HuH-7.5 (cell line): ENCODE measurements at regions not wholly inside any gene's neighbourhood (a gene's known extent, or its start where the extent isn't known, plus 50 kb on each side); places are given as distances from the start of the nearest gene placed in this dataset.
A peak's percentile ranks its signal among the peaks of the same experiment; 100 is the strongest.
"Not testable (repeated sequence)": the region's sequence is repeated elsewhere in the genome, so short reads cannot be mapped to it uniquely, and the experiment has no call there.

Experiments
- DNase-seq: peaks from one replicate; pipeline ENCODE4 v3.0.0; 2011; ENCODE audit warnings: low spot score

DNA sequence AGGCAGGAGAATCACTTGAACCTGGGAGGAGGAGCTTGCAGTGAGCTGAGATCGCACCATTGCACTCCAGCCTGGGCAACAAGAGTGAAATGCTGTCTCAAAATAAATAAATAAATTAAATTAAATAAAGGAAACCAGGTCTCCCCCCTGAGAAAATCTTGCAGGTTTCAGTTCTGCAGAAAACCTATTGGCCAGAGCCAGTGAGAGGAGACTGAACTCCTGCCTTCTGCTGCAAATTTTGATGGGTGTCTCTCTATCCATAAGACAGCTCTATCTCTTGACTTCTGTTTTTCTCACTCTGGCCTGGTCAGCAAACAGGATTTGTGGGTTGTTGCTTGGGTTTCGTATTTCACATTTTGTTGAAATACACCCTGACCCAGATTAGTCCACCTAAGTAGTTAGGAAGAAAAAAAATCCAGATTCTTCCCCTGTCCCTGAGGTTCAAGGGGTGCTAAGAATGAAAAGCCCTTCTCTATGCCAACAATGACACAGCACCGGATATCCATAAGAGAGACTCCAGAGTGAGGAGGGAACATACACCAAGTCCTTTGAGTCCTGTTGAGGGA lies 86.7 kb upstream of the MAP4K4 start:
- no peak for DNase-seq

DNA sequence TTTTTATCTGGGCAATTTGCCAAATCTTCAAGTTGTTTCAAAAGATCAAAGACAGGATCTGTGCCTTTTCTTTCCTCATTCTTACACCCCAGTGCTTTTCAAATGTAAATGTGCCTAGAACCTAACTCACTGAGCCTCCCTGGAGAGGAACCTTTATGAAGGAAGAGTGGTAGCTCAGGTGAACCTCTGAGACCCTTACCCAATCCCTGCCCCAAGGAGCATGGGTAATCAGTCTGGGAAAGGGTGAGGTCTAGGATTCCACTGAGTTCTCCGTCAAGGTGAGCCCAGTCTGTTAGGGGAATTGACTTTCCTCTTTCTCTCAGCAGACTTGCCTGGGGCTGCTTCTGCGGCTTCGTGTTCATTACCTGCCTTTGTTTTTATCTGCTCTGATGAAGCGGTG lies 88.1 kb upstream of the MAP4K4 start:
- no peak for DNase-seq

DNA sequence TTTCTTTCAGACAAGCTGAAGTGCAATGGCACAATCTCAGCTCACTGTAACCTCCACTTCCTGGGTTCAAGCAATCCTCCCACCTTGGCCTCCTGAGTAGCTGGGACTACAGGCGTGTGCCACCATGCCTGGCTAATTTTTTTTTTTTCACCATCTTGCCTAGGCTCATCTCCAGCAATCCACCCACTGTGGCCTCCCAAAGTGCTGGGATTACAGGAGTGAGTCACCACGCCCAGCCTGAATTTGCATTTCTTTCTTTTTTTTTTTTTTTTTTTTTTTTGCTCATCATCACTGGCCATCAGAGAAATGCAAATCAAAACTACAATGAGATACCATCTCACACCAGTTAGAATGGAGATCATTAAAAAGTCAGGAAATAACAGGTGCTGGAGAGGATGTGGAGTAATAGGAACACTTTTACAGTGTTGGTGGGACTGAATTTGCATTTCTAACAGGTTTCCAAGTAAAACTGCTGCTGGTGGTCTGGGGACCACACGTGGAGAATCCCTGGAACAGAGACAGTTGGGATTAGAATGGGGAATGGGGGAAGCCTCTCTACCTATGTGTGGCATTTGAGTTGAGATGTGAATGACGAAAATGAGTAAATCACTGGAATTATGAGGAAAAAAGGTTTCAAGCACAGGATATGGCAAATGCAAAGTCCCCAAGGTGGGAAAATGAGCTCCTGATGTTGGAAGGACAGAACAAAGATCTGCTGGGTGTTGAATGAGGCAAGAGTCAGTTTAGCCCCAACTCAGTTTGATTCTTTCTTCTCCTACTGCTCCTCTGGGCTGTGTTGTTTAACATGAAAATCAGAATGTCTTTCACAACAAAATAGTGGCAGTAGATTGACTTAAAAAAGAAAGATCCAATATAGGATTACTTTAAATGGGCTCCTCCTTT lies 88.8 kb upstream of the MAP4K4 start:
- no peak for DNase-seq

DNA sequence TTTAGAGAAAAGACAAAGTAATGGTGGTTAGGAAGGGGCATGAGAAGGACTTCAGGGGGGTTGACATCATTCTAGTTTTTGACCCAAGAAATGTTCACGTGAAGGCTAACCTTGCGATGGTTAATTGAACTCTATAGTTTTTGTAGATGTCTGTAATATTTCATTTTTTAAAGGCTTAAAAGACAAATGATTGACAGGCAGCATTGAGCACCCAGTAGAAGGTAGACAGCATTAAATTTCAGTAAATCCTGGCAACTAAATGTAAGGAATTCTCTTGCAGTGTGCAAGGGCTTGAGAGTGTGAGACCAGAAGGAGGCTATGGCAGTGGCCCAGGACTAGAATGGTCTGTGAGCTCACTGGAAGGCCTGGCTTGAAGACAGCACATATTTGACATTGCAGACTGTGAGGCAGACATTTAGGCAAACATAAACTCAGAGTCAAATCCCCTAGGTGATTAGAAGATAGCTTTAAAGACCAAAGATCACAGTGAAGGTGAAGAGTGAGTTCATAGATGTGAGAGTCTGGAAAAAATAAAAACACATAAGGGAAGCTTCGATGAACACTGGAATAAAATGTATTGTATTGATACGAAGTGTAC lies 100.1 kb upstream of the MAP4K4 start:
- DNase-seq = peak; percentile 42

DNA sequence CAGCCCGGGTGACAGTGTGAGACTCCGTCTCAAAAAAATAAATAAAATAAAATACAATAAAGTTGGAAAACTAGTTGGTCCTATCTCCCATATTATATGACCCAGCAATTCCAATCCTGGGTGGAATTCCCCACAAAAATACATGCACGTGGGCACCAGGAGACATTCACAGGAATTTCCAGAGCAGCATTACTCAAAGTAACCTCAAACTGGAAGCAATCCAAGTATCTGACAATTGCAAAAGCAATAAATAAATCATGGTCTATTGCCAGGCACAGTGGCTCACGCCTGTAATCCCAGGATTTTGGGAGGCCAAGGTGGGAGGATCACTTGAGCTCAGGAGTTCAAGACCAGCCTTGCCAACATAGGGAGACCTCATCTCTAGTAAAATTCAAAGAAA lies 101.2 kb upstream of the MAP4K4 start:
- no peak for DNase-seq

DNA sequence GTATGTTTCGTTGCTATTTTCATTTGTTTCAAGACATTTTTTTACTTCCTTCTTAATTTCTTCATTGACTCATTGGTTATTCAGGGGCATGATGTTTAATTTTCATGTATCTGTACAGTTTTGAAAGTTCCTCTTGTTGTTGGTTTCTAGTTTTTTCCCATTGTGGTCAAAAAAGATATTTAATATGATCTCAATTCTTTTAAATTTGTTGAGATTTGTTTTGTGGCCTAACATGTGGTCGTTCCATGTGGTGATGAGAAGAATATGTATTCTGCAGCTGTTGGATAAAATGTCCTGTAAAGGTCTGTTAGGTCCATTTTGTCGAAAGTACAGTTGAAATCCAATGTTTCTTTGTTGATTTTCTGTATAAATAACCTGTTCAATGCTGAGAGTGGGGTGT lies 110.3 kb upstream of the MAP4K4 start:
- no peak for DNase-seq

DNA sequence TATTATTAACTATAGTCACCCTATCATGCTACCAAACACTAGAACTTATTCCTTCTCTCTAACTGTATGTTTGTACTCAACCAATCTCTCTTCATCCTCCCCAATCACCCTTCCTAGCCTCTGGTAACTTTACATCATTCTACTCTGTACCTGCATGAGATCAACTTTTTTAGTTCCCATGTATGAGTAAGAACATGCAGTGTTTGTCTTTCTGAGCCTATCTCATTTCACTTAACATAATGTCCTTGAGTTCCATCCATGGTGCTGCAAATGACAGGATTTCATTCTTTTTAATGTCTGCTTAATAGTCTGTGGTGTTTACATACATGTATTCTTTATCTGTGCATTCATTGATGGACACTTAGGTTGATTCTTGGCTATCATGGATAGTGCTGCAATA lies 108.9 kb upstream of the RFX8 start:
- no peak for DNase-seq

DNA sequence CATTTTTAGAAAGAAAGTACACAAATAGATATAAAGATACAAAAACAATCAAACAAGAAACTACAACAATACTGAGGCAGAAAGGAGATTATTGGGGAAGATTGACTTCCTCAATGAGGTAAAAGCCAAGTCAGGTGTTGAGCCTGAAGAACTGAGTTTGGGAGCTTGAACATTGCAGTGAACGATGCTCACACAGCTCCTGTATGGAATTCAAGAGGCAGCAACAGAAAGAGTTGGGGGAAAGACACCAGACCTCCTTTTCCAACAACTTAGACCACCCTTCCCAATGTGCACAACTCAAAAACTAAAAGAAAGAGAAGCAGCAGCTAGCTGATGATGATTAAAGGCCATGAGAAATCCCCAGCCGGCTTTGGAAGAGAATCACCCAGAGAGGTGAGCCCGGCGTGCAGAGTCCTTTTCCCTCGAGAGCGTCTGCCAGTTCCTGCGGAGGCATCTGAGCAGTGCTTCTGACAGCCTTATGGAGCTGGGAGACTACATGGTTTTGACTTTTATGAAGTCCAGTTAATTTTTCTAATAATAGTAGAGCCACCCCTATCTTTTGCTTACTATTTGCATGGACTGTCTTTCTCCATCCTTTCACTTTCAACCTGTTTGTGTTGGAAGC lies 106.9 kb upstream of the RFX8 start:
- DNase-seq = no peak

DNA sequence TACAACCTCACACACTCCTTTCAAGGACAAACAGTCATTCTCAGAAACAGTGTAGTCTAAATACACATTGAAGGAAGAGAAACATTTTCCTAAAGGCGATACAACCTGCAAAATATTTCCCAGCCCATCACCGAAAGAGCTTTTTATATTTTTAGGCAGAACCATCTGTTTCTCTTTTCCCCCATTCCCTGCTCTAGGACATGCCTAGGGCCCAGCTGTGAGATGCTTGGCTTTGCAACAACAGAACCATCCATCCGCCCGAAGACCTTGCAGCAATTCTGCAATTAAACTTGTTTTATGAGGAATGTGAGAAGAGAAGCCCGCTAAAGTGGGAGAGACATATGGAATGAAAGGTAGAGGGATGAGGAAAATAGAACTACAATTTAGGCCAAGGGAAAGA lies 105.6 kb upstream of the RFX8 start:
- DNase-seq = no peak

DNA sequence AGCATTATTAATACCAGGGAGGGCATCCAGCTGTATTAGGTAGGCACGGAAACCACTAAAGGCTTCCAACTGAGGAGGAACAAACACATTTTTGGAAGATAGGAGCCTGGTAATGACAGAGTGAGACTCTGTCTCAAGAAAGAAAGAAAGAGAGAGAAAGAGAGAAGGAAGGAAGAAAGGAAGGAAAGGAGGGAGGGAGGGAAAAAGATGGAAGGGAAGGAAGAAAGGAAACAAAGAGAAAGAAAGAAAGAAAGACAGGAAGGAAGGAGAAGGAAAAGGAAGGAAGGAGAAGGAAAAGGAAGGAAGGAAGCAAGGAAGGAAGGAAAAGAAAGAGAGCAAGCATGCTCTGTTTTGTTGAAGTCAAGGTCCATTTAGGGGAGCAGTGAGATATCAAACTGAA lies 103.8 kb upstream of the RFX8 start:
- DNase-seq = no peak

DNA sequence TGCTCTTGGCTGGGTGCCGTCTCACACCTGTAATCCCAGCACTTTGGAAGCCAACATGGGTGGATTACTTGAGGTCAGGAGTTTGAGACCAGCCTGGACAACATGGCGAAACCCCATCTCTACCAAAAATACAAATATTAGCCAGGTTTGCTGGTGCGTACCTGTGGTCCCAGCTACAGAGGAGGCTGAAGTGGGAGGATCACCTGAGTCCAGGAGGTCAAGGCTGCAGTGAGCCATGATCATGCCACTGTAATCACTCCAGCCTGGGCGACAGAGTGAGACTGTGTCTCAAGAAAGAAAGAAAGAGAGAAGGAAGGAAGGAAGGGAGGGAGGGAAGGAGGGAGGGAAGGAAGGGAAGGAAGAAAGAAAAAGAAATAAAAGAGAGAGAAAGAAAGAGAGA lies 103.2 kb upstream of the RFX8 start:
- not testable (repeated sequence) for DNase-seq

DNA sequence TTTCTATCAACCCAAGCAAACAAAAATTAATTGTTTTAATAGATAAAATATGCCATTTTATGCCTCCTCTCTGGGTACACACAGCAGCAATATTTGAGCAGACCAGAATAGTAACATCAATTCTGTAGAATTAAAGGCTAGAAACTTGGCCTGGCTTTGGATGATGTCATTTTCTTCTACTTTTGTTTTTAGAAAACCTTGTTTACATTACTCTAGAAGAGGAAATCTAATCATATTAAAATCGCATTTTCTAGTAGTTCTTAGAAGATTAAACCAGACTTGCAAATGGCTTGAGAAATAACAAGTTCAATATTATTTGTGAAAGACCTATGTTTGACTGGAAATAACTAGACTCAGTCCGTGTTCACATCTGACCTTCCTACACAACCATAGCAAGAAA lies 102.3 kb upstream of the RFX8 start:
- DNase-seq = no peak

DNA sequence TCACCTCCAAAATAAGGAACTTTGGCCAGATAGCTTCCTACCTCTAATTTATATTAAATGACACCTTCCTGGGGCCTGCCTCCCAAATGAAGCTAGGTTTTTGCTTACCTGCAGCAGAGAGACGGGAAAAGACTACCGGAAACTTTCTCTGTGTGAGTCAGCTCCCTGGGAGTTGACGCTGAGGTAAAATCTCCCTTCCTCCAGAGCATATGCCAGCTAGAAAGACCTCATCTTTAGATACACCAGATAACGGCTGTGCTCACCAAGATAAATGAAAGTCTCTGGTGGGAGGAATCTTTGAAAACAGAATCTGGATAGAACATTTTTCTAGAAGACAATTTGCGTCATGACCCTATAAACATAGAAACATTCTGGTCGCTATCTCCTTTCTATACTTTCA lies 99.7 kb upstream of the RFX8 start:
- DNase-seq = no peak

DNA sequence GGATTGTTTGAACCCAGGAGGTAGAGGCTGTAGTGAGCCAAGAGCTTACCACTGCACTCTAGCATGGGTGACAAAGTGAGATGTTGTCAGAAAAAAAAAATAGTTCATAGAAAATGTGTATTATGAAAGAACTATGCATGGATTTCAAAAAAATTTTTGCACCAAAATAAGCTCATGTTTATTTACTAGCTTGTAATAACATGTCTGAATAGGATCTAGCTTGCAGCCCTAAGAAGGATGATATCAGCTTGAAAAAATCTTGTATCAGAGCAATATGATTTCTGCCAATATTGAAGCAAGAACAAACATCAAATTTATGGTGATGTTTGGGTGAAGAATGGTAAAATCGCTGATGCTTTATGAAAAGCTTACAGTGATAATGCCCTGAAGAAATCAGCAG lies 97.0 kb upstream of the RFX8 start:
- DNase-seq = no peak

DNA sequence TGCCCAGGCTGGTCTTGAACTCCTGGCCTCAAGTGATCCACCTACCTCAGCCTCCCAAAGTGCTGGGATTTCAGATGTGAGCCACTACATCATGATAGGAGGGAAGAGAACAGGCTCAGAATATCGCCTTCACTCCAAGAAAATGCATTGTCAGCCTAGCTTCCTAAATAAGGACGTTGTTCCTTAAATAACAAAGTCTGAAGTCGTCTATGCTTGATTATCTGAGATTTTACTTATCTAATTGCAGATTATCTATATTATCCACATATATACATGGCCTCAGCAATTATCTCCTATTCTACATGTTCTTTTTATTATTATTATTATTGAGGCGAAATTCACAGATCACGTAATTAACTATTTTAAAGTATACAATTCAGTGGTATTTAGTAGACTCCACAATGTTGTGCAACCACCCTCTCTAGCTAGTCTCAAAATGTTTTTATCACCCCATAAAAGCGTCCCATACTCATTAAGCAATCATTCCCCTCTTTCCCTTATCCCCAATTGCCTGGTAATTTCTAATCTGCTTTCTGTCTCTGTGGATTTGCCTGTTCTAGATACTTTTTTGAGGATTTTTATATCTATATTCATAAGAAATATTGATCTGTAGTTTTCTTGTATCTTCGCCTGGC lies 95.1 kb upstream of the RFX8 start:
- no peak for DNase-seq

DNA sequence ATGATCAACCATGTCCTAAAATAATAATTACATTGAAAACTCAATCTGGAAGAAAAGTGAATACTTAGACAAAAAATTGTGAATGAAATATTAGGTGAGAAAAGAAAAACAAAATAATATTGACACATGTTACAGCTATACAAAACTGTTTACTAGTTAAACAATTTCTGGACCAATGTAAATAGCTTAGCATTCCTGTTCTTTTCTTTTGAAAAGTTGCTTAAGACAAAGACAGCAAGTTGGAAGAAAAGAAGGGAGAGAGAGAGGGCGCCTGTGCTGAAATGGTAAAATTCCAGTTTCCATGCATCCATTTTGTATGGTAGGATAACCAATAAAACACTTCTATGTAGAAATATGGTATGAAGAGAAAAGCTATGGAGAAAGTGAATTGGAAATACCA lies 94.1 kb upstream of the RFX8 start:
- no peak for DNase-seq

DNA sequence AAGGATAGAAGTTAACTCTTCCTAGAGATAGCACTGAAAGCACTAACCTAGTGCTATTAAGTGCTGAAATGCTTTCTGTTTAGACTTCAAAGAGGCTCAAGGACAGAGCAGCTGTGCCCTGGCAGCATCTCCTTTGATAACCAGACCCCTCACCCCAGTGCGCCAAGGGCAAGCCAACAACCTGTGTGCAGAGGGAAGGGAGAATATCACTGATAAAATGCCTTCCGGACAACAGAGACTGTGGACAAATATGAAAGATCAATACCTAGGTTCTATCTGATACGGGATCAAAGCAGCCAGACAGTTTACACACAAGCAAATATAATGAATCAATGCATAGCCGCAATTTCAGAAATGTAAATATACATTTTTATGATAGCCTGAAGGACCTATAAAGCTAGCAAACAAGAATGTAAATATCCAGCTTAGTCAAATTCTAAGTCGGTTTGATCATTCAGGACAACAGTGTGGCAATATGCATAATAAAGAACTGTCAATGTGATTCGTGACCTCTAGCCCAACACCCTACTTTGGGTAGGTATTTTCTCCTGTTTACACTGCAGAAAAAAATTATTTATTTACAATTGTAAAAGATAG lies 91.8 kb upstream of the RFX8 start:
- peak; percentile 75 for DNase-seq

DNA sequence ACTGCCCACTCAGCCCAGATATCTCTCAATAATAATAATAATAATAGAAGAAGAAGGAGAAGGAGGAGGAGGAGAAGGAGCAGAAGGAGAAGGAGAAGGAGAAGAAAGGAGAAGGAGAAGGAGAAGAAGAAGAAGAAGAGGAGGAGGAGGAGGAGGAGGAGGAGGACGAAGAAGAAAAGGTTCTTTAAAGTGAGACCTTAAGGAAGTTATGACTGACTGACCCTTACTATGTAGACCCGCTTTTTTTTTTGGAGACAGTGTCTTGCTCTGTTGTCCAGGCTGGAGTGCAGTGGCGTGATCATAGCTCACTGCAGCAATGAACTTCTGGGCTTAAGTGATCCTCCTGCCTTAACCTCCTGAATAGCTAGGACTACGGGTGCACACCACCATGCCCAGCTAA lies 88.9 kb upstream of the RFX8 start:
- no peak for DNase-seq

DNA sequence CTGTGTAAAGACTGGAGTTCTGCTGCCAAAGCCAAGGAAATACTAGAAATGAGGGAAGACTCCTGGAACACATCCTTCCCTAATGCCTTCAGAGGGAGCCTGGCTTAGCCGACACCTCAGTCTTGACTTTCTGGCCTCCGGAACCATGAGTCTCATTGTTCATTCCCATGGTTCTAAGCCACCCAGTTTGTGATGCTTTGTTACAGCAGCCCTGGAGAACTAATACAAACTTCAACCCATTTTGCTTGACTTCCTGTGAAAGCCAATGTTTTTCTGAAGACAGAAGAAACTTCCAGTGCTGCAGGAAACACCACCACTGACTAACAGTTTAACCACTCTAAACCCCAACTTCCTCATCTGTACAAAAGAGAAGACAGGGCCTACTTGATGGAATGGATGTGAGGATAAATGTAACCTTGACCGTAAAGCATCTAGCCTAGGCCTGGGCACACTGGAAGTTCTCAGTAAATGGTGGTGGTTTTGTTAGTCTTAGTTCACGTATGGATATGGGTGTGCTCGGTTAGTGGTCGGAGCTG lies 85.9 kb upstream of the RFX8 start:
- no peak for DNase-seq

DNA sequence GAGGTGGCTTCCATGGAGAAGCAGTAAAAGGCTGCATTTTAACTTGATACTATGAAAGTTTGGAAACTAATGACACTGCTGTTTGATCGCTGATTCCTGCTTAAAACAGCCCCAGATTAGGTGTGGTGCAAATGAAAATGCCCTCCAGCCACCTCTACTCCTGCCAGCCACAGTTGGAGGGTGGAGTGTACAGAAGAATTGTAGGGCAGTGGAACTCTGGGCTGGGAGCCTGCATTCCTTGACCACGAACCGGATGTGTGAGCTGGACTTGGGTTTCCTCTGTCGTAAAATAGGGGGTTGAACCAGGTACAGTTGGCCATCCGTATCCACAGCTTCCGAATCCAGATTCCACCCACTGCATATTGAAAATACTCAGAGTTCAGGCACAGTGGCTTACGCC lies 84.6 kb upstream of the RFX8 start:
- no peak for DNase-seq

DNA sequence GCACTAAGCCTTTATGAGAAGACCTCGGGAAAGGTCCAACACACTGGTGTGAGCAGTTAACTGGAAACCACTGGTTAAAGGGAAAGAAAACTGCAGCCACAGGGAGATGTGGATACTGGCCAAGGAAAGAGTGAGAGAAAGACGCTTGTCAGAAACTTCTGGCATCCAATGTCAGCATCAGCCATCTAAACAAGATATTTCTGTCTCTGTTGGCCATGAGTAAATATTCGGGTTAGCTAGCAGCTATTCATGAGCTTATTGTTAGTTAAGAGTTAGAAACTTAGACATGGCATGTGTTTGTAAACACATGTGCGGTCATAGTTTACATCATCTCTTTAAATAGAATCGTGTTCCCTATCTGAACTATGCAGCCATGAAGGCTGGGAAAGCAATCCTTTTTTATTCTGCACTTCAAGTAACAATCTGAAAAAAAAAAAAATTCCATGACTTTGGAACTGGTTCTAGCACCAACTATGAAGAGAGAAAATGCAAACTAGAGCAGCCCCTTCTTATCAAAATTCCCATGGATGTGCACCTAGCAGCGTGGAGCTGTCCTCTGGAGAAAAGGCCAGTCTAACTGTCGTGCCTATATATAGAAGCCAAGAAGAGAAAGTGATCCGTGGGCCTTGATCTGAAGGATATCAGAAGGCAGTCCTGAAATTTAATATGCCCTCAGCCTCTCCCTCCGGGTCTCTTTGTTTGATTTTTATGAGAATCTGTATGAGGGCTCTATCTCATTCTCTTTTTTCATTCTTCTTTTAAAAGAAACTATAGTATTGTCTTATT lies 84.0 kb upstream of the RFX8 start:
- DNase-seq = no peak
